OCI-LY7 (cell line): ENCODE measurements at regions not wholly inside any gene's neighbourhood (a gene's known extent, or its start where the extent isn't known, plus 50 kb on each side); places are given as distances from the start of the nearest gene placed in this dataset.

Experiments
- BruUV-seq: library from RNA; stranded (reverse); fragments of 400-500 nt; replicated peaks from 2 replicates; lab custom pipeline; 2021; lab: Mats Ljungman, UMichigan
- CTCF ChIA-PET: fragments of 300-600 bp; sonication (Branson Sonifier 250); formaldehyde crosslinking; loops from one replicate; lab custom pipeline; 2022; ENCODE audit warnings: antibody characterized with exemption; ENCODE audit not compliant: unreplicated experiment; lab: Charles Lee
- POLR2A ChIA-PET: fragments of 300-600 bp; sonication (Branson Sonifier 250); formaldehyde crosslinking; loops from one replicate; lab custom pipeline; 2022; ENCODE audit warnings: antibody characterized with exemption; lab: Charles Lee
- DNase-seq: peaks from one replicate; pipeline ENCODE4 v3.0.0-alpha.2; 2015; ENCODE audit warnings: low spot score
- H2AFZ ChIP-seq: fragments of 200-600 bp; sonication (generic), shearing (Covaris generic); 2 replicates; pipeline ENCODE4 v1.6.1; 2014; ENCODE audit warnings: mild to moderate bottlenecking, antibody characterized with exemption, low read length, moderate library complexity
- H3K27ac ChIP-seq: fragments of 200-600 bp; sonication (generic); 2 replicates; pipeline ENCODE4 v1.5.1; 2014; ENCODE audit warnings: mixed run types, low read depth, mild to moderate bottlenecking, moderate library complexity, low read length, inconsistent platforms; ENCODE audit not compliant: poor library complexity, severe bottlenecking
- H3K36me3 ChIP-seq: fragments of 200-600 bp; sonication (generic); 2 replicates; pipeline ENCODE4 v1.6.1; 2014; ENCODE audit warnings: mild to moderate bottlenecking, antibody characterized with exemption, low read length, moderate library complexity, mixed read lengths; ENCODE audit not compliant: insufficient read depth
- H3K4me1 ChIP-seq: fragments of 200-600 bp; sonication (generic); 2 replicates; pipeline ENCODE4 v1.5.1; 2014; ENCODE audit warnings: mild to moderate bottlenecking, low read length; ENCODE audit not compliant: insufficient read depth, poor library complexity, severe bottlenecking
- H3K4me2 ChIP-seq: fragments of 200-600 bp; sonication (generic); 2 replicates; pipeline ENCODE4 v1.6.1; 2014; ENCODE audit warnings: mild to moderate bottlenecking, low read length
- H3K4me3 ChIP-seq: fragments of 200-600 bp; sonication (generic); 2 replicates; pipeline ENCODE4 v1.5.1; 2014; ENCODE audit warnings: mild to moderate bottlenecking, low read depth, low read length; ENCODE audit not compliant: poor library complexity, severe bottlenecking
- H3K79me2 ChIP-seq: fragments of 200-600 bp; sonication (generic); 2 replicates; pipeline ENCODE4 v1.6.1; 2016; ENCODE audit warnings: low read depth, mild to moderate bottlenecking, low read length, moderate library complexity, mixed read lengths; ENCODE audit not compliant: insufficient read depth
- H3K9me2 ChIP-seq: fragments of 200-600 bp; sonication (generic); 2 replicates; pipeline ENCODE4 v1.6.1; 2016; ENCODE audit warnings: mild to moderate bottlenecking, low read length, mixed read lengths; ENCODE audit not compliant: insufficient read depth
- H3K9me3 ChIP-seq: fragments of 200-600 bp; sonication (generic); 2 replicates; pipeline ENCODE4 v1.6.1; 2014; ENCODE audit warnings: mild to moderate bottlenecking, mixed run types, low read length, mixed read lengths
- H4K20me1 ChIP-seq: fragments of 200-600 bp; sonication (generic); 2 replicates; pipeline ENCODE4 v1.6.1; 2014; ENCODE audit warnings: mild to moderate bottlenecking, antibody characterized with exemption, low read length, moderate library complexity, mixed read lengths; ENCODE audit not compliant: insufficient read depth
- EZH2phosphoT487 ChIP-seq: fragments of 200-600 bp; sonication (generic); IDR thresholded peaks from 2 replicates; pipeline ENCODE4 v1.6.1; 2018; ENCODE audit warnings: low read depth, borderline replicate concordance, mild to moderate bottlenecking, mixed run types, antibody characterized with exemption, low read length, moderate library complexity, mixed read lengths
- intact Hi-C: fragments of 100-400 bp; cut with micrococcal nuclease; formaldehyde crosslinking; loops from one replicate; pipeline ENCODE4 v1.10.0; 2022; ENCODE audit not compliant: unreplicated experiment
- TF ChIP-seq, protein P1 (sequence below): fragments of 200-600 bp; sonication (generic); conservative IDR thresholded peaks from 2 replicates; pipeline ENCODE4 v1.5.1; 2014; ENCODE audit warnings: mild to moderate bottlenecking, antibody characterized with exemption, low read length, moderate library complexity, mixed read lengths

DNA sequence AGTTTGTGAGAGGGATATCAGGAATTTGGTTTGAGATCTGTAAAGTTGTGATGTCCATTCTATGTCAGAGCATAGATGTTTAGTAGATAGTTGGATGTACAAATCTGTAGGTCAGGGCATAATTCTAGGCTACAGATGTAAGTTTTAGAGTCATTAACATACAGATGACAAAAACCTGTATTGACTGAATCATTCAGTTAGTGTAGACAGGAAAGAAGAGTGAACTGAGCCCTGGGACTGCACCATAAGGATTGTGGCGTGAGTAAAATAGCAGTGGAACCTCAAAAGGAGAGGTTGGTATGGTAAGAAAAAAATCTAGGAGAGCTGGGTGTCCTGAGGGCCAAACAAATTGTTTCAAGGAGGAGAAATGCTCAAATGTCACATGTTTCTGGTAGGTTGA is 73.1 kb upstream of the RPRM start:
- TF ChIP-seq, protein P1, sequence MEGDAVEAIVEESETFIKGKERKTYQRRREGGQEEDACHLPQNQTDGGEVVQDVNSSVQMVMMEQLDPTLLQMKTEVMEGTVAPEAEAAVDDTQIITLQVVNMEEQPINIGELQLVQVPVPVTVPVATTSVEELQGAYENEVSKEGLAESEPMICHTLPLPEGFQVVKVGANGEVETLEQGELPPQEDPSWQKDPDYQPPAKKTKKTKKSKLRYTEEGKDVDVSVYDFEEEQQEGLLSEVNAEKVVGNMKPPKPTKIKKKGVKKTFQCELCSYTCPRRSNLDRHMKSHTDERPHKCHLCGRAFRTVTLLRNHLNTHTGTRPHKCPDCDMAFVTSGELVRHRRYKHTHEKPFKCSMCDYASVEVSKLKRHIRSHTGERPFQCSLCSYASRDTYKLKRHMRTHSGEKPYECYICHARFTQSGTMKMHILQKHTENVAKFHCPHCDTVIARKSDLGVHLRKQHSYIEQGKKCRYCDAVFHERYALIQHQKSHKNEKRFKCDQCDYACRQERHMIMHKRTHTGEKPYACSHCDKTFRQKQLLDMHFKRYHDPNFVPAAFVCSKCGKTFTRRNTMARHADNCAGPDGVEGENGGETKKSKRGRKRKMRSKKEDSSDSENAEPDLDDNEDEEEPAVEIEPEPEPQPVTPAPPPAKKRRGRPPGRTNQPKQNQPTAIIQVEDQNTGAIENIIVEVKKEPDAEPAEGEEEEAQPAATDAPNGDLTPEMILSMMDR: no peak
- TF ChIP-seq EZH2phosphoT487: no peak
- ChIA-PET POLR2A (no interaction called here), CTCF (no interaction called here)
- H2AFZ ChIP-seq: no peak overlapping the region
- H3K27ac ChIP-seq: no peak overlapping the region
- BruUV-seq: no TSS peak
- H3K4me1 ChIP-seq: no peaks in the 10 kb centered on the region
- no peaks in the 10 kb centered on the region for H4K20me1 ChIP-seq
- no peak overlapping the region for H3K4me3 ChIP-seq
- H3K79me2 ChIP-seq: no peaks in the 10 kb centered on the region
- H3K36me3 ChIP-seq: no peaks in the 10 kb centered on the region
- DNase-seq: no peak
- intact Hi-C loops: no loop called here
- no peaks in the 10 kb centered on the region for H3K9me2 ChIP-seq
- H3K4me2 ChIP-seq: no peak overlapping the region
- H3K9me3 ChIP-seq: no peaks in the 10 kb centered on the region

DNA sequence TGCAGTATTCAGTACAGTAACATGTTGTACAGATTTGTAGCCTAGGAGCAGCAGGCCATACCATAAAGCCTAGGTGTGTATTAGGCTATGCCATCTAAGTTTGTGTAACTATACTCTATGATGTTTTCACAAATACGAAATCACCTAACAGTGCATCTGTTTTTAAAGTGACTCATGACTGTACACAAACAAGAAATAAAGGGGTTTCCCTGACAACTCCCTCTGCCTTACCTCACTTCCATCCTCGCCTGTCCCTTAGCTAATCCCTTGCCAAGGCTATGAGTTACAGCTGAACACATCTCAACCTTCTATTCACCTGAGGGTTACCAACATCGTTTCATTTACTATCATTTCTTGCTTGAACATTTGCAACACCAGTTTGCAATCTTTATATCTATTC is 78.6 kb upstream of the RPRM start:
- no peak overlapping the region for H3K4me2 ChIP-seq
- BruUV-seq: no TSS peak
- no peak overlapping the region for H3K27ac ChIP-seq
- ChIA-PET CTCF (no interaction called here), POLR2A (no interaction called here)
- no peak overlapping the region for H3K4me3 ChIP-seq
- intact Hi-C loops: no loop called here
- no peaks in the 10 kb centered on the region for H4K20me1 ChIP-seq
- H3K4me1 ChIP-seq: no peaks in the 10 kb centered on the region
- H3K9me2 ChIP-seq: no peaks in the 10 kb centered on the region
- H2AFZ ChIP-seq: no peak overlapping the region
- H3K79me2 ChIP-seq: no peaks in the 10 kb centered on the region
- no peaks in the 10 kb centered on the region for H3K9me3 ChIP-seq
- no peak for DNase-seq
- TF ChIP-seq, protein P1: no peak
- no peak for TF ChIP-seq EZH2phosphoT487
- H3K36me3 ChIP-seq: no peaks in the 10 kb centered on the region

DNA sequence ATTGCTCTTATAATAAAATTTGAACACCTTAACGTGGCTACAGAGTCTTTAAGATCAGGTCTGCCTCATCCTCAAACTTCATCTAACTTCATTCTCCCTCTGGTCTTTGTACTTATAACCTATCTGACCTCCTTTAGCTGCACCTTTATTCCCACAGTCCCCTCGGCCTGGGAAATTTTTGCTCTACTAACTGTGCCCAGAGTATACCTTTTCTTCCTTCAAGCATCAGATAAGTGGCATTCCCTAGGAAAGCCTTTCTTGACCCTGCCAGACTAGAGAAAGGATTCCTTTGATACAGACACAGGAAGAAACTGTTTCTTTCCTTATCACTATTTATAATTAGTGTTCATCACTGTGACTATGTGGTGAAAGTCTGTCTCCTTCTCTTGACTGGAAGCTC is 79.2 kb upstream of the RPRM start:
- Histone ChIP-seq H4K20me1 (no peaks in the 10 kb centered on the region), H3K9me2 (no peaks in the 10 kb centered on the region), H2AFZ (no peak overlapping the region), H3K9me3 (no peaks in the 10 kb centered on the region), H3K36me3 (no peaks in the 10 kb centered on the region), H3K79me2 (no peaks in the 10 kb centered on the region), H3K27ac (no peak overlapping the region), H3K4me2 (no peak overlapping the region), H3K4me3 (no peak overlapping the region), H3K4me1 (no peaks in the 10 kb centered on the region)
- POLR2A ChIA-PET: interaction anchor here (0.9 kb wide), 1 partner anchor 11 kb away, joined by 4 read pairs; no protein-coding TSS in a partner anchor
- CTCF ChIA-PET: no interaction called here
- no peak for TF ChIP-seq EZH2phosphoT487
- TF ChIP-seq, protein P1: no peak
- intact Hi-C loops: no loop called here
- DNase-seq: no peak
- BruUV-seq: no TSS peak
